Activated naive CD8-positive, alpha-beta T cell treated with anti-CD3 and anti-CD28 coated beads, Interleukin-2, amount 50 U/mL, for 24 hours (primary cell): ENCODE measurements at regions not wholly inside any gene's neighbourhood (a gene's known extent, or its start where the extent isn't known, plus 50 kb on each side); places are given as distances from the start of the nearest gene placed in this dataset.
A peak's percentile ranks its signal among the peaks of the same experiment; 100 is the strongest.

Source experiments
- ATAC-seq: fragments of 150-1000 bp; cut with Tn5 transposase; one replicate; pipeline ENCODE4 v1.10.0; 2021
- DNase-seq: peaks from one replicate; pipeline ENCODE4 v3.0.0; 2021
- H3K27ac Mint-ChIP-seq: one replicate; pipeline ENCODE4 v1.8.0; 2021; ENCODE audit warnings: mild to moderate bottlenecking, mixed read lengths
- H3K27me3 Mint-ChIP-seq: one replicate; pipeline ENCODE4 v1.8.0; 2021; ENCODE audit warnings: mixed read lengths
- H3K36me3 Mint-ChIP-seq: one replicate; pipeline ENCODE4 v1.8.0; 2021; ENCODE audit warnings: low read depth, mixed read lengths
- H3K4me1 Mint-ChIP-seq: one replicate; pipeline ENCODE4 v1.8.0; 2021; ENCODE audit warnings: mixed read lengths
- H3K4me3 Mint-ChIP-seq: one replicate; pipeline ENCODE4 v1.8.0; 2021; ENCODE audit warnings: mild to moderate bottlenecking, moderate library complexity, mixed read lengths
- H3K9me3 Mint-ChIP-seq: one replicate; pipeline ENCODE4 v1.8.0; 2021; ENCODE audit warnings: mixed read lengths

- peaks cover 4% of the 10 kb centered on the region for H3K4me1 Mint-ChIP-seq
- H3K4me3 Mint-ChIP-seq: no peak overlapping the region
- DNase-seq (no peak), ATAC-seq (no peak)
- H3K27ac Mint-ChIP-seq: no peak overlapping the region
- no peaks in the 10 kb centered on the region for H3K9me3 Mint-ChIP-seq
- no peaks in the 10 kb centered on the region for H3K27me3 Mint-ChIP-seq
- H3K36me3 Mint-ChIP-seq: no peaks in the 10 kb centered on the region
Measured at GRCh38 chr20:24337069-24337468, 132.4 kb upstream of the SYNDIG1 start.

DNA sequence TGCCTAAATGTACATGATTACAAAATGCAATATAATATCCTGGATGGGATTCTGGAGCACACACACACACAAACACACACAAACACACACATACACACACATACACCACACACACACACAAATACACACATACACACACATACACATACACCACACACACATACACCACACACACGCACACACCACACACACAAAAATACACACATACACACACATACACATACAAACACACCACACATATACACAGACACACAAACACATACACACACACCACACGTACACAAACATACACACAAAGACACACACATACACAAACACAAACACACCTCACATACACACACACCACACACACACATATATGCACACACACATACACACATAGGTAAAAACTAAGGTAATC lies 134.6 kb upstream of the SYNDIG1 start:
- H3K4me3 Mint-ChIP-seq: no peak overlapping the region
- H3K36me3 Mint-ChIP-seq: no peaks in the 10 kb centered on the region
- no peaks in the 10 kb centered on the region for H3K27me3 Mint-ChIP-seq
- no peak overlapping the region for H3K27ac Mint-ChIP-seq
- ATAC-seq: no peak
- DNase-seq: no peak
- H3K4me1 Mint-ChIP-seq: peaks cover 4% of the 10 kb centered on the region
- no peaks in the 10 kb centered on the region for H3K9me3 Mint-ChIP-seq

- H3K4me1 Mint-ChIP-seq: peaks cover 4% of the 10 kb centered on the region
- DNase-seq (no peak), ATAC-seq (no peak)
- H3K36me3 Mint-ChIP-seq: no peaks in the 10 kb centered on the region
- no peaks in the 10 kb centered on the region for H3K9me3 Mint-ChIP-seq
- no peak overlapping the region for H3K4me3 Mint-ChIP-seq
- H3K27me3 Mint-ChIP-seq: no peaks in the 10 kb centered on the region
- no peak overlapping the region for H3K27ac Mint-ChIP-seq
Measured at GRCh38 chr20:24332956-24333355, 136.5 kb upstream of the SYNDIG1 start.

GRCh38 chr20:24331939-24332338 lies 137.5 kb upstream of the SYNDIG1 start:
- Mint-ChIP-seq H3K36me3 (no peaks in the 10 kb centered on the region), H3K4me3 (no peak overlapping the region), H3K4me1 (peaks cover 2% of the 10 kb centered on the region), H3K27ac (no peak overlapping the region), H3K27me3 (no peaks in the 10 kb centered on the region), H3K9me3 (no peaks in the 10 kb centered on the region)
- DNase-seq (no peak), ATAC-seq (no peak)

- no peak for DNase-seq
Measured at GRCh38 chr20:24328901-24329300, 140.5 kb upstream of the SYNDIG1 start.

GRCh38 chr20:24321973-24322372 lies 147.5 kb upstream of the SYNDIG1 start:
- H3K9me3 Mint-ChIP-seq: no peaks in the 10 kb centered on the region
- no peaks in the 10 kb centered on the region for H3K36me3 Mint-ChIP-seq
- no peak for ATAC-seq
- no peak overlapping the region for H3K4me3 Mint-ChIP-seq
- no peak overlapping the region for H3K27ac Mint-ChIP-seq
- H3K27me3 Mint-ChIP-seq: no peaks in the 10 kb centered on the region
- H3K4me1 Mint-ChIP-seq: peaks cover 12% of the 10 kb centered on the region
- no peak for DNase-seq

More at GRCh38 chr20:24328901-24329300, 140.5 kb upstream of the SYNDIG1 start:
- no peak overlapping the region for H3K27ac Mint-ChIP-seq
- H3K9me3 Mint-ChIP-seq: no peaks in the 10 kb centered on the region
- no peaks in the 10 kb centered on the region for H3K4me1 Mint-ChIP-seq
- ATAC-seq: no peak
- no peaks in the 10 kb centered on the region for H3K36me3 Mint-ChIP-seq
- H3K4me3 Mint-ChIP-seq: no peak overlapping the region
- no peaks in the 10 kb centered on the region for H3K27me3 Mint-ChIP-seq

- H3K4me3 Mint-ChIP-seq: no peak overlapping the region
- no peak overlapping the region for H3K27ac Mint-ChIP-seq
- peak; percentile 20 for ATAC-seq
- no peaks in the 10 kb centered on the region for H3K9me3 Mint-ChIP-seq
- no peaks in the 10 kb centered on the region for H3K27me3 Mint-ChIP-seq
- peaks cover 12% of the 10 kb centered on the region for H3K4me1 Mint-ChIP-seq
- no peak for DNase-seq
- no peaks in the 10 kb centered on the region for H3K36me3 Mint-ChIP-seq
Measured at GRCh38 chr20:24318569-24319352, 150.7 kb upstream of the SYNDIG1 start.

- Mint-ChIP-seq H3K36me3 (no peaks in the 10 kb centered on the region), H3K9me3 (no peaks in the 10 kb centered on the region), H3K4me3 (no peak overlapping the region), H3K4me1 (peaks cover 12% of the 10 kb centered on the region), H3K27me3 (no peaks in the 10 kb centered on the region), H3K27ac (no peak overlapping the region)
- no peak for DNase-seq
- no peak for ATAC-seq
Measured at GRCh38 chr20:24317224-24317623, 152.2 kb upstream of the SYNDIG1 start.

DNA sequence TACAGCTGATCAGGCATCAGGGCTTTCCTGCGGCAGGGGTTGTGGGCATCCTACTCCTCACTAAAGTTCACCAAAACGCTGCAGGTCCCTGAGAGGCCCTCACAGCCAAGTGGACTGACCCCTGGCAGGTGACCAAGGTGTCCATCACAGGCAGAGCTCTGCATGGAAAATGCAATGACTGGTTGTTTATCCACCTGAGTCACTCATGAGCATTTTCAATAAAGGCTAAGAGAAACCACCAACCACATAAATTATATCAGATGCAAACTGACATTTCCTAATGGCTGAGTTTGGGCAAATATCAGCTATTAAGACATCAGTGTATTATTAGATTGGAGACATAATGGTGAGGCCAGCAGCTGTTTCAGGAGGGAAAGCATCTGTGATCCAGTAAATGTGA lies 152.7 kb upstream of the SYNDIG1 start:
- H3K9me3 Mint-ChIP-seq: no peaks in the 10 kb centered on the region
- no peak for DNase-seq
- no peaks in the 10 kb centered on the region for H3K36me3 Mint-ChIP-seq
- H3K4me3 Mint-ChIP-seq: no peak overlapping the region
- ATAC-seq: no peak
- no peak overlapping the region for H3K27ac Mint-ChIP-seq
- no peaks in the 10 kb centered on the region for H3K27me3 Mint-ChIP-seq
- peaks cover 12% of the 10 kb centered on the region for H3K4me1 Mint-ChIP-seq

- peaks cover 12% of the 10 kb centered on the region for H3K4me1 Mint-ChIP-seq
- H3K27ac Mint-ChIP-seq: no peak overlapping the region
- H3K36me3 Mint-ChIP-seq: no peaks in the 10 kb centered on the region
- no peak for ATAC-seq
- no peaks in the 10 kb centered on the region for H3K27me3 Mint-ChIP-seq
- H3K4me3 Mint-ChIP-seq: no peak overlapping the region
- H3K9me3 Mint-ChIP-seq: no peaks in the 10 kb centered on the region
- no peak for DNase-seq
Measured at GRCh38 chr20:24314053-24314452, 155.4 kb upstream of the SYNDIG1 start.

DNA sequence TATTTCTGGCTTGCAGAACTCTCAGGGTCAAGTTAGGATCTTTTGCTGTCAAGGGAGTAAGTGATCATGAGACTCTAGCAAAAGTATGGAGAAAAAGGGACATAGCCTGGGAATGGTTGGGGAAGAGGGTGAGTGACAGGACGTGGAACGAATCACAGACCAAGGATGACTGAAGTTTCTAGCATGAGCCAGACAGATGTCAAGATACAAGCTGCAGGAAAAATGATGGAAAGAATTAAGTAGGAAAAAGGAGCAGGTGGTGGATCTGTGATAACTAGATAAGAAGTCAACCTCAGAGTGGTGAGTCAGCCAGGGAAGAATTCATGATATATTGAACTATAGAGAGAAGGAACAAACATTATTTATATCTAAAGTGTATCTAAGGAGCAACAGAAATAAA lies 159.8 kb upstream of the SYNDIG1 start:
- no peak for DNase-seq

DNA sequence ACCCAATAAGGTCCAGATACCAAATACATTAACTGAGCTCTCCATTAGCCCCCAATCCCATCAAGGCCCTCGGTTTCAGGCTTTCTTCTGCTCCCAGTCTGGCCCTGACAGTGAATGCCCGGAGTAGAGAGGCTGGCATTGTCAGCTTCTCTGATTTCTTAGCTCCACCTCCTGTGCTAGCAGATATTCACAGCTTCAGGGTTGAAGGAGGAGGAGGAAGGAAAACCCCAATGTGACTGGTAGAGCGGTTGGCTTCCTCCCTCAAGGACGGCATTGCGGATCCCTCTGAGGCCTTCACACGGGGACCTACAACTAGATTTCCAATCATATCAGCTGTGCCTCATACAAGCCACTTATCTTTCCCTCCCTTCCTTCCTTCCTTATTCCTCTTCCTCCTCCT lies 164.1 kb upstream of the SYNDIG1 start:
- no peak for ATAC-seq
- Mint-ChIP-seq H3K36me3 (no peaks in the 10 kb centered on the region), H3K27ac (no peak overlapping the region), H3K4me3 (no peak overlapping the region), H3K27me3 (no peaks in the 10 kb centered on the region), H3K4me1 (no peaks in the 10 kb centered on the region), H3K9me3 (no peaks in the 10 kb centered on the region)
- no peak for DNase-seq

More for the DNA sequence above, 159.8 kb upstream of the SYNDIG1 start:
- Mint-ChIP-seq H3K4me1 (no peaks in the 10 kb centered on the region), H3K9me3 (no peaks in the 10 kb centered on the region), H3K36me3 (no peaks in the 10 kb centered on the region), H3K27me3 (no peaks in the 10 kb centered on the region), H3K4me3 (no peak overlapping the region), H3K27ac (no peak overlapping the region)
- no peak for ATAC-seq

- Mint-ChIP-seq H3K27me3 (no peaks in the 10 kb centered on the region), H3K4me3 (no peak overlapping the region), H3K36me3 (no peaks in the 10 kb centered on the region), H3K9me3 (no peaks in the 10 kb centered on the region), H3K4me1 (no peaks in the 10 kb centered on the region), H3K27ac (no peak overlapping the region)
- no peak for ATAC-seq
- no peak for DNase-seq
Measured at GRCh38 chr20:24304291-24304690, 165.1 kb upstream of the SYNDIG1 start.

GRCh38 chr20:24303393-24304170 lies 165.8 kb upstream of the SYNDIG1 start:
- H3K4me3 Mint-ChIP-seq: no peak overlapping the region
- no peaks in the 10 kb centered on the region for H3K36me3 Mint-ChIP-seq
- H3K27me3 Mint-ChIP-seq: no peaks in the 10 kb centered on the region
- DNase-seq: no peak
- no peak for ATAC-seq
- no peaks in the 10 kb centered on the region for H3K4me1 Mint-ChIP-seq
- no peak overlapping the region for H3K27ac Mint-ChIP-seq
- no peaks in the 10 kb centered on the region for H3K9me3 Mint-ChIP-seq

DNA sequence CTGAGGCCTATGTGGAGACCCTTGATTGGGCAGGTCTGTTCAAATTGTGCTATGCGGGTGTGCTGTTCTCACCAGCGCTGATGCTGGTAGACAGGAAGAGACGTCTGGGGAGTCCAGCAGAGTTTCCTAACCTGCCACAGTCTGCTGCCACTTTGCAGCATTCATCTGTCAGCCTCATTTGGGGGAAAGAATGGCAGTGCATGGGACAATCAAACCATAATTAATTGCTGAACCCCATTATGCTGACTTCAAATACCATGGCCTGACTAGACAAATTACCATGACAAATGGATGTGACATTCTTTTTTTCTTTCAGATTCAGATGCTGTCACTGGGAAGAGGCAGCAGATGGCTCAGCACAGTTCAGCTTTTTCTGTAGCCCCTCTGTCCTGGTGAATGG lies 171.4 kb upstream of the SYNDIG1 start:
- ATAC-seq (no peak), DNase-seq (no peak)
- H3K4me3 Mint-ChIP-seq: no peak overlapping the region
- no peaks in the 10 kb centered on the region for H3K9me3 Mint-ChIP-seq
- H3K27me3 Mint-ChIP-seq: no peaks in the 10 kb centered on the region
- H3K36me3 Mint-ChIP-seq: no peaks in the 10 kb centered on the region
- no peak overlapping the region for H3K27ac Mint-ChIP-seq
- H3K4me1 Mint-ChIP-seq: no peaks in the 10 kb centered on the region
